DOHH2 (cell line): ENCODE measurements at regions not wholly inside any gene's neighbourhood (a gene's known extent, or its start where the extent isn't known, plus 50 kb on each side); places are given as distances from the start of the nearest gene placed in this dataset.

Experiments used
- H3F3A ChIP-seq: fragments of 200-600 bp; sonication (generic), shearing (Covaris generic); 2 replicates; pipeline ENCODE4 v1.6.0; 2016; ENCODE audit warnings: antibody characterized with exemption, mild to moderate bottlenecking; ENCODE audit not compliant: control insufficient read depth, insufficient read depth
- H3K27ac ChIP-seq: fragments of 200-600 bp; sonication (generic); 2 replicates; pipeline ENCODE4 v1.5.1; 2014; ENCODE audit warnings: low read depth, mild to moderate bottlenecking, low read length, moderate library complexity
- H3K27me3 ChIP-seq: fragments of 200-600 bp; sonication (generic); 2 replicates; pipeline ENCODE4 v1.6.1; 2014; ENCODE audit warnings: mild to moderate bottlenecking, low read length, mixed read lengths; ENCODE audit not compliant: control insufficient read depth
- H3K36me3 ChIP-seq: fragments of 200-600 bp; sonication (generic); 2 replicates; pipeline ENCODE4 v1.6.1; 2014; ENCODE audit warnings: mild to moderate bottlenecking, low read length, moderate library complexity, mixed read lengths; ENCODE audit not compliant: control insufficient read depth
- H3K4me1 ChIP-seq: fragments of 200-600 bp; sonication (generic); 2 replicates; pipeline ENCODE4 v1.6.1; 2014; ENCODE audit warnings: mild to moderate bottlenecking, low read length, mixed read lengths; ENCODE audit not compliant: control insufficient read depth
- H3K4me2 ChIP-seq: fragments of 200-600 bp; sonication (generic); 2 replicates; pipeline ENCODE4 v1.6.0; 2014; ENCODE audit warnings: mild to moderate bottlenecking, low read length, moderate library complexity
- H3K4me3 ChIP-seq: fragments of 200-600 bp; sonication (generic); 2 replicates; pipeline ENCODE4 v1.5.1; 2014; ENCODE audit warnings: mild to moderate bottlenecking, low read length, mixed read lengths
- H3K79me2 ChIP-seq: fragments of 200-600 bp; sonication (generic); 2 replicates; pipeline ENCODE4 v1.6.1; 2014; ENCODE audit warnings: mild to moderate bottlenecking, low read length, mixed read lengths; ENCODE audit not compliant: control insufficient read depth
- H3K9me2 ChIP-seq: fragments of 200-600 bp; sonication (generic); replicated peaks from 2 replicates; pipeline ENCODE4 v1.6.1; 2014; ENCODE audit warnings: mild to moderate bottlenecking, low read length, mixed read lengths; ENCODE audit not compliant: control insufficient read depth
- H3K9me3 ChIP-seq: fragments of 200-600 bp; sonication (generic); 2 replicates; pipeline ENCODE4 v1.6.1; 2014; ENCODE audit warnings: antibody characterized with exemption, low read length, mixed read lengths; ENCODE audit not compliant: control insufficient read depth, insufficient read depth
- H4K20me1 ChIP-seq: fragments of 200-600 bp; sonication (generic); 2 replicates; pipeline ENCODE4 v1.6.0; 2014; ENCODE audit warnings: low read depth, mild to moderate bottlenecking, antibody characterized with exemption, low read length, moderate library complexity; ENCODE audit not compliant: control insufficient read depth, insufficient read depth
- CTCF ChIP-seq: fragments of 200-600 bp; sonication (generic); IDR thresholded peaks from one replicate; pipeline ENCODE4 v1.5.1; 2014; ENCODE audit warnings: antibody characterized with exemption, mild to moderate bottlenecking, low read depth, low read length; ENCODE audit not compliant: poor library complexity, severe bottlenecking
- EZH2phosphoT487 ChIP-seq: fragments of 200-600 bp; sonication (generic); IDR thresholded peaks from 2 replicates; pipeline ENCODE4 v1.6.1; 2017; ENCODE audit warnings: borderline replicate concordance, mild to moderate bottlenecking, antibody characterized with exemption, low read length, moderate library complexity, mixed read lengths

- Histone ChIP-seq H3K9me3 (no peaks in the 10 kb centered on the region), H3F3A (no peaks in the 10 kb centered on the region), H3K27me3 (no peaks in the 10 kb centered on the region), H4K20me1 (no peaks in the 10 kb centered on the region), H3K79me2 (no peaks in the 10 kb centered on the region), H3K4me3 (no peak overlapping the region), H3K4me2 (no peak overlapping the region), H3K4me1 (no peaks in the 10 kb centered on the region), H3K27ac (no peak overlapping the region), H3K36me3 (no peaks in the 10 kb centered on the region), H3K9me2 (no peaks in the 10 kb centered on the region)
- no peak for TF ChIP-seq EZH2phosphoT487
- no peak for TF ChIP-seq CTCF
Measured at GRCh38 chr2:16365366-16365765, 300.3 kb downstream of the CYRIA start.

- Histone ChIP-seq H3K36me3 (no peaks in the 10 kb centered on the region), H3K79me2 (no peaks in the 10 kb centered on the region), H3F3A (no peaks in the 10 kb centered on the region), H4K20me1 (no peaks in the 10 kb centered on the region), H3K4me1 (no peaks in the 10 kb centered on the region), H3K9me2 (no peaks in the 10 kb centered on the region), H3K27ac (no peak overlapping the region), H3K27me3 (no peaks in the 10 kb centered on the region), H3K9me3 (no peaks in the 10 kb centered on the region), H3K4me3 (no peak overlapping the region), H3K4me2 (no peak overlapping the region)
- TF ChIP-seq EZH2phosphoT487 (no peak), CTCF (no peak)
Measured at GRCh38 chr2:16363581-16363980, 302.1 kb downstream of the CYRIA start.

GRCh38 chr2:16362611-16363010 lies 303.0 kb downstream of the CYRIA start:
- H3K36me3 ChIP-seq = no peaks in the 10 kb centered on the region
- H3F3A ChIP-seq = no peaks in the 10 kb centered on the region
- H4K20me1 ChIP-seq = no peaks in the 10 kb centered on the region
- H3K9me2 ChIP-seq = no peaks in the 10 kb centered on the region
- no peak overlapping the region for H3K4me3 ChIP-seq
- H3K4me2 ChIP-seq = no peak overlapping the region
- no peaks in the 10 kb centered on the region for H3K27me3 ChIP-seq
- H3K27ac ChIP-seq = no peak overlapping the region
- H3K9me3 ChIP-seq = no peaks in the 10 kb centered on the region
- TF ChIP-seq CTCF (no peak), EZH2phosphoT487 (no peak)
- H3K79me2 ChIP-seq = no peaks in the 10 kb centered on the region
- H3K4me1 ChIP-seq = no peaks in the 10 kb centered on the region
